ENCODE measurements at regions not wholly inside any gene's neighbourhood (a gene's known extent, or its start where the extent isn't known, plus 50 kb on each side); places are given as distances from the start of the nearest gene placed in this dataset.

- no peak for DNase-seq
- intact Hi-C loops (cut with DNase I): no loop called here
Measured at GRCh38 chr4:65917486-65917885, 247.2 kb upstream of the EPHA5 start.

GRCh38 chr4:65911720-65912119 lies 241.4 kb upstream of the EPHA5 start:
- intact Hi-C loops (cut with DNase I): no loop called here
- no peak for DNase-seq

GRCh38 chr4:65893957-65894755 lies 223.9 kb upstream of the EPHA5 start:
- intact Hi-C loops (cut with DNase I): no loop called here
- DNase-seq: no peak

- no peak for DNase-seq
- intact Hi-C loops (cut with DNase I): no loop called here
Measured at GRCh38 chr4:65893271-65893670, 223.0 kb upstream of the EPHA5 start.

GRCh38 chr4:65880594-65880993 lies 210.3 kb upstream of the EPHA5 start:
- no peak for DNase-seq
- intact Hi-C loops (cut with DNase I): no loop called here

- DNase-seq: no peak
- intact Hi-C loops (cut with DNase I): no loop called here
Measured at GRCh38 chr4:65868096-65868824, 198.0 kb upstream of the EPHA5 start.

GRCh38 chr4:65865489-65865888 lies 195.2 kb upstream of the EPHA5 start:
- DNase-seq: no peak
- intact Hi-C loops (cut with DNase I): no loop called here

- intact Hi-C loops (cut with DNase I): no loop called here
- DNase-seq: no peak
Measured at GRCh38 chr4:65861993-65862392, 191.7 kb upstream of the EPHA5 start.

GRCh38 chr4:65845199-65845773 lies 175.0 kb upstream of the EPHA5 start:
- DNase-seq: no peak
- intact Hi-C loops (cut with DNase I): no loop called here

GRCh38 chr4:65839164-65839931 lies 169.1 kb upstream of the EPHA5 start:
- intact Hi-C loops (cut with DNase I): no loop called here
- DNase-seq: no peak

GRCh38 chr4:65834707-65835106 lies 164.4 kb upstream of the EPHA5 start:
- DNase-seq: no peak
- intact Hi-C loops (cut with DNase I): no loop called here

- DNase-seq: no peak
- intact Hi-C loops (cut with DNase I): no loop called here
Measured at GRCh38 chr4:65831828-65832227, 161.5 kb upstream of the EPHA5 start.

- intact Hi-C loops (cut with DNase I): no loop called here
- DNase-seq: no peak
Measured at GRCh38 chr4:65825116-65825753, 154.9 kb upstream of the EPHA5 start.

GRCh38 chr4:65819192-65819591 lies 148.9 kb upstream of the EPHA5 start:
- no peak for DNase-seq
- intact Hi-C loops (cut with DNase I): no loop called here

- DNase-seq: no peak
- intact Hi-C loops (cut with DNase I): no loop called here
Measured at GRCh38 chr4:65805936-65806335, 135.6 kb upstream of the EPHA5 start.

- peak in 2 of 10 donors; percentile 61 to 67 for DNase-seq
- intact Hi-C loops (cut with DNase I): no loop called here
Measured at GRCh38 chr4:65799513-65799912, 129.2 kb upstream of the EPHA5 start.

GRCh38 chr4:65798498-65799127 lies 128.3 kb upstream of the EPHA5 start:
- intact Hi-C loops (cut with DNase I): no loop called here
- no peak for DNase-seq

GRCh38 chr4:65791812-65792308 lies 121.6 kb upstream of the EPHA5 start:
- intact Hi-C loops (cut with DNase I): no loop called here
- DNase-seq: no peak

GRCh38 chr4:65791111-65791811 lies 121.0 kb upstream of the EPHA5 start:
- DNase-seq: no peak
- intact Hi-C loops (cut with DNase I): no loop called here

Measured in posterior cingulate gyrus (tissue), 11 donors.